CD4-positive, alpha-beta T cell (primary cell): ENCODE measurements at regions not wholly inside any gene's neighbourhood (a gene's known extent, or its start where the extent isn't known, plus 50 kb on each side); places are given as distances from the start of the nearest gene placed in this dataset.

Source experiments
- ATAC-seq: fragments of 200-7000 bp; cut with Tn5 transposase; one replicate; pipeline ENCODE4 v1.10.0; 2022; ENCODE audit warnings: mild to moderate bottlenecking; ENCODE audit not compliant: poor library complexity
- CTCF ChIA-PET: fragments of 350-600 bp; sonication (Branson Sonifier 250); formaldehyde crosslinking; loops from one replicate; lab custom pipeline; 2021; ENCODE audit warnings: antibody characterized with exemption, inconsistent platforms; lab: Charles Lee
- POLR2A ChIA-PET: fragments of 350-600 bp; sonication (Branson Sonifier 250); formaldehyde crosslinking; loops from one replicate; lab custom pipeline; 2021; ENCODE audit warnings: antibody characterized with exemption, inconsistent platforms; lab: Charles Lee
- DNase-seq, 14 experiments: peaks; one replicate each; pipeline ENCODE4 v3.0.0-alpha.2; 2013 to 2020; ENCODE audit warnings: mixed read lengths in 2 of 14
- H3K27ac ChIP-seq, 2 donors: one replicate each; pipeline versions ENCODE4 v1.5.1 to v1.7.0; 2013; ENCODE audit warnings: low read length in 2 of 2, low read depth in 1 of 2, mild to moderate bottlenecking in 1 of 2
- H3K27me3 ChIP-seq, 2 experiments: 1 replicate in 1 of 2; 2 replicates in 1 of 2; pipeline versions ENCODE4 v1.6.1 to v1.7.0; 2013; ENCODE audit warnings: low read length in 2 of 2, control low read depth in 1 of 2, mild to moderate bottlenecking in 1 of 2, moderate library complexity in 1 of 2; ENCODE audit not compliant: insufficient read depth in 2 of 2, control insufficient read depth in 1 of 2
- H3K36me3 ChIP-seq: one replicate; pipeline ENCODE4 v1.6.1; 2013; ENCODE audit warnings: low read length, control low read depth; ENCODE audit not compliant: insufficient read depth
- H3K4me1 ChIP-seq: one replicate; pipeline ENCODE4 v1.6.1; 2013; ENCODE audit warnings: low read length, control low read depth; ENCODE audit not compliant: insufficient read depth
- H3K4me3 ChIP-seq: one replicate; pipeline ENCODE4 v1.5.1; 2013; ENCODE audit warnings: mild to moderate bottlenecking, low read length, moderate library complexity
- H3K9me3 ChIP-seq, 2 experiments: 1 replicate in 1 of 2; 2 replicates in 1 of 2; pipeline versions ENCODE4 v1.6.1 to v1.7.0; 2013; ENCODE audit warnings: low read length in 2 of 2, mild to moderate bottlenecking in 2 of 2, control low read depth in 1 of 2, moderate library complexity in 1 of 2; ENCODE audit not compliant: control insufficient read depth in 1 of 2, insufficient read depth in 1 of 2
- H3K27ac Mint-ChIP-seq: one replicate; pipeline ENCODE4 v1.8.0; 2020; ENCODE audit warnings: mixed read lengths
- H3K27me3 Mint-ChIP-seq: one replicate; pipeline ENCODE4 v1.8.0; 2021; ENCODE audit warnings: mixed read lengths
- H3K36me3 Mint-ChIP-seq: one replicate; pipeline ENCODE4 v1.8.0; 2021; ENCODE audit warnings: low read depth, mixed read lengths
- H3K4me1 Mint-ChIP-seq: one replicate; pipeline ENCODE4 v1.8.0; 2021; ENCODE audit warnings: low read depth, mixed read lengths
- H3K4me3 Mint-ChIP-seq: one replicate; pipeline ENCODE4 v1.8.0; 2020; ENCODE audit warnings: mild to moderate bottlenecking, mixed read lengths
- H3K9me3 Mint-ChIP-seq: one replicate; pipeline ENCODE4 v1.8.0; 2020; ENCODE audit warnings: mixed read lengths
- CTCF ChIP-seq: fragments of 200-600 bp; IDR thresholded peaks from one replicate; pipeline ENCODE4 v1.8.0; 2022; ENCODE audit warnings: antibody characterized with exemption, mild to moderate bottlenecking
- intact Hi-C, 2 experiments: fragments of 100-400 bp; cut with DNase I in 1 of 2; cut with micrococcal nuclease in 1 of 2; formaldehyde crosslinking; loops; one replicate each; pipeline versions ENCODE4 v1.15.1 to v1.9.0; 2023 to 2025; cut with DNase I, micrococcal nuclease

GRCh38 chr13:105083992-105084391 is 1451.5 kb downstream of the EFNB2 start:
- H3K9me3 Mint-ChIP-seq, result no peaks in the 10 kb centered on the region
- H3K4me3 Mint-ChIP-seq, result no peak overlapping the region
- H3K36me3 Mint-ChIP-seq, result no peaks in the 10 kb centered on the region
- Histone ChIP-seq H3K36me3 (no peaks in the 10 kb centered on the region), H3K4me1 (no peaks in the 10 kb centered on the region), H3K27me3 (no peaks in the 10 kb centered on the region), H3K27ac (no peak overlapping the region), H3K9me3 (no peaks in the 10 kb centered on the region), H3K4me3 (no peak overlapping the region)
- ChIA-PET POLR2A (no interaction called here), CTCF (no interaction called here)
- no peaks in the 10 kb centered on the region for H3K4me1 Mint-ChIP-seq
- ATAC-seq, result no peak
- no peak for DNase-seq
- intact Hi-C loops, result no loop called here
- no peak for TF ChIP-seq CTCF
- no peaks in the 10 kb centered on the region for H3K27me3 Mint-ChIP-seq
- H3K27ac Mint-ChIP-seq, result no peak overlapping the region

GRCh38 chr13:105074755-105075154 is 1460.7 kb downstream of the EFNB2 start:
- no peaks in the 10 kb centered on the region for H3K4me1 Mint-ChIP-seq
- ChIA-PET POLR2A (no interaction called here), CTCF (no interaction called here)
- H3K27me3 Mint-ChIP-seq, result no peaks in the 10 kb centered on the region
- Histone ChIP-seq H3K36me3 (no peaks in the 10 kb centered on the region), H3K4me1 (no peaks in the 10 kb centered on the region), H3K27me3 (no peaks in the 10 kb centered on the region), H3K27ac (no peak overlapping the region), H3K4me3 (no peak overlapping the region), H3K9me3 (no peaks in the 10 kb centered on the region)
- no peak for TF ChIP-seq CTCF
- no peak for DNase-seq
- no peaks in the 10 kb centered on the region for H3K9me3 Mint-ChIP-seq
- H3K27ac Mint-ChIP-seq, result no peak overlapping the region
- H3K4me3 Mint-ChIP-seq, result no peak overlapping the region
- intact Hi-C loops, result no loop called here
- H3K36me3 Mint-ChIP-seq, result no peaks in the 10 kb centered on the region
- ATAC-seq, result no peak

- no peak for DNase-seq
- Histone ChIP-seq H3K9me3 (no peaks in the 10 kb centered on the region), H3K4me1 (no peaks in the 10 kb centered on the region), H3K4me3 (no peak overlapping the region), H3K36me3 (no peaks in the 10 kb centered on the region), H3K27ac (no peak overlapping the region), H3K27me3 (no peaks in the 10 kb centered on the region)
- Mint-ChIP-seq H3K4me1 (no peaks in the 10 kb centered on the region), H3K4me3 (no peak overlapping the region), H3K27ac (no peak overlapping the region), H3K36me3 (no peaks in the 10 kb centered on the region), H3K9me3 (no peaks in the 10 kb centered on the region), H3K27me3 (no peaks in the 10 kb centered on the region)
- no peak for ATAC-seq
- TF ChIP-seq CTCF, result no peak
- intact Hi-C loops, result no loop called here
- POLR2A ChIA-PET, result no interaction called here
- CTCF ChIA-PET, result no interaction called here
Observed at GRCh38 chr13:105073041-105073440, 1462.4 kb downstream of the EFNB2 start.
